Nucleus accumbens (tissue), 56 donors: ENCODE measurements at regions not wholly inside any gene's neighbourhood (a gene's known extent, or its start where the extent isn't known, plus 50 kb on each side); places are given as distances from the start of the nearest gene placed in this dataset.

Experiments used
- DNase-seq, 56 donors: peaks; one replicate each; lab custom pipeline; 2025; lab: John Stamatoyannopoulos, UW

DNA sequence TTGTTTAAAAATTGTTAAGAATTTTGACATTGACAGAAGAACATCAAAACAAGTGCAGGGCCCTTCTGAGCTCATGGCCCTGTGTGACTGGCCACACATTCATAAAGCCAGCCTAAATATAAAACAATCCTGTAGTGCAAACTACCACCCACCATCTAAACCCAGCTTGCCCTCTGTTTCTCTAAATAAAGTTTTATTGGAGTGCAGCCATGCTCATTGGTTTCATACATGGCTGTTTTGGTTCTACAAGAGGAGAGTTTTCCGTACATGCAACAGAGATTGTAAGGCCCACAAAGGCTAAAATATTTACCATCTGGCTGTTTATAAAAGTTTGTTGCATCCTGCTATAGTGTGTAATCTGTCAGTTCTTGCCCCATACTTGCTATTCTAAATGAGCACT, 54.6 kb upstream of the TRIM24 start:
- no peak for DNase-seq

DNA sequence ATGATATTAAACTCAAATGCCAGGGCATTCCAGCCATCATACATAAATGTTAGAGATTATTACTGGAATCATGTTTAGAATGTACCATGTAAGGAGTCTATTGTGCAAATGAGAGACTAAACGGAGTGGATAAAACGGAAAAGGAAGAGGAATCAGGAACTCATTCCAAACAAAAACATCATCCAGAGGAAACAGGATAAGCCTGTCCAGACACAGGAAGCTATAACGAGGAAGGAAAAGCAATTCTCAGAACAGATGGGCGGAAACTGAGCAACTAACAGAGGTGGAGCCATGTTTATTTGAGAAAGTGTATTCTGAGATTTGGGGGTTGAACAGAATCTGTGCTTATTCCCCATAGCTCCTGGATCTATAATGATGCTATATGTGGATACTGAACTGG, 52.3 kb upstream of the TRIM24 start:
- DNase-seq, result no peak
